Neural cell (in vitro differentiated cells): ENCODE measurements at regions not wholly inside any gene's neighbourhood (a gene's known extent, or its start where the extent isn't known, plus 50 kb on each side); places are given as distances from the start of the nearest gene placed in this dataset.

Experiments used
- CTCF ChIP-seq: fragments of 450-650 bp; IDR thresholded peaks from 2 replicates; pipeline ENCODE4 v1.5.1; 2014; ENCODE audit warnings: antibody characterized with exemption, mild to moderate bottlenecking, moderate library complexity; ENCODE audit not compliant: poor library complexity, severe bottlenecking
- POLR2AphosphoS5 ChIP-seq: IDR thresholded peaks from 2 replicates; pipeline ENCODE4 v1.6.1; 2012
- TAF1 ChIP-seq: IDR thresholded peaks from 2 replicates; pipeline ENCODE4 v1.6.1; 2012; ENCODE audit warnings: low read depth

DNA sequence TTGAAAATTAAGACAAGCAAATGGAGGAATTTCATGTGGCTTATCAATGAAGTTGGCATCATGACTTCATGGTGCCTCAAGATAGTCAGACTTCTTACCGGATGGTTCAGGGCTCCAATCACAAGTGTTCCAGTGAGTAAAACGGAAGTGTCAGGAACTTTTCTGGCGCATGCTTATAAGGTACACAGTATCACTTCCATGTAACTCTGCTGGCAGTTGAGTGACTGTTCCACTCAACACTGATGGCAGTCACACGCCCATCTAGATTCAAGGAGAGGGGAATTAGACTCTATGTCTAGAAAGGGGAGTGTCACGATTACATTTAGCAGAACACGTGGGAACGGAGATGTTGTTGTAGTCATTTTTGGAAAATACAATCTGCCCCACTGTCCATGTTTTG, 114.3 kb downstream of the KCTD15 start:
- TF ChIP-seq POLR2AphosphoS5: no peak
- TF ChIP-seq TAF1: no peak
- TF ChIP-seq CTCF: no peak
